ENCODE measurements at regions not wholly inside any gene's neighbourhood (a gene's known extent, or its start where the extent isn't known, plus 50 kb on each side); places are given as distances from the start of the nearest gene placed in this dataset.
A peak's percentile ranks its signal among the peaks of the same experiment; 100 is the strongest.
"Not testable (repeated sequence)": the region's sequence is repeated elsewhere in the genome, so short reads cannot be mapped to it uniquely, and the experiment has no call there.

DNA sequence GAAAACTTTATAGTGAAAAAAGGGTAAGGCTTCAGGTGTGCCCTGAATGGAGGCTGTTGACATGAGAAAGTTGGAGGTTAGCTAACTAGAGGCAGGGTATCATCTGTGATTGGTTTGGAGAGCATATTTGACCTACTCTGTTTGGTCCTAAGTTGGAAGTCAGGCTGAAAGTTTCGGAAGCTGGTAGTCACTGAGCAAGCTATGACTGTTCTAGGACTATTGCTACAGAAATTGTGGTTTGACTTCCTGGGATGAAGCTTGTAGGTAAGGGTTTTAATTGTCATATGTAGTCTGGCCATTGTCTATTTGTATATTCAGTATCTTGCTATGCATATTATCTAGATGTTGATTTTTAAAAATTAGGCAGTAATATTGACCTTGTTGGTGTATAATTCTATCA lies 565.0 kb downstream of the TMEM135 start:
- 92 to 98% (median 96%) methylated on average over 1 of the region's 1 CpG for WGBS, 3 donors
- Histone ChIP-seq H3K9me3 (no peaks in the 10 kb centered on the region), H3K27ac (no peak overlapping the region), H3K36me3 (ENCODE audit: insufficient read depth in 1 of 2, low read depth in 1 of 2) (no peaks in the 10 kb centered on the region), H3K4me1 (no peaks in the 10 kb centered on the region), H3K4me3 (no peak overlapping the region), H3K27me3 (ENCODE audit: insufficient read depth in 3 of 3, low read length in 2 of 3) (no peaks in the 10 kb centered on the region)
- TF ChIP-seq, protein P1, sequence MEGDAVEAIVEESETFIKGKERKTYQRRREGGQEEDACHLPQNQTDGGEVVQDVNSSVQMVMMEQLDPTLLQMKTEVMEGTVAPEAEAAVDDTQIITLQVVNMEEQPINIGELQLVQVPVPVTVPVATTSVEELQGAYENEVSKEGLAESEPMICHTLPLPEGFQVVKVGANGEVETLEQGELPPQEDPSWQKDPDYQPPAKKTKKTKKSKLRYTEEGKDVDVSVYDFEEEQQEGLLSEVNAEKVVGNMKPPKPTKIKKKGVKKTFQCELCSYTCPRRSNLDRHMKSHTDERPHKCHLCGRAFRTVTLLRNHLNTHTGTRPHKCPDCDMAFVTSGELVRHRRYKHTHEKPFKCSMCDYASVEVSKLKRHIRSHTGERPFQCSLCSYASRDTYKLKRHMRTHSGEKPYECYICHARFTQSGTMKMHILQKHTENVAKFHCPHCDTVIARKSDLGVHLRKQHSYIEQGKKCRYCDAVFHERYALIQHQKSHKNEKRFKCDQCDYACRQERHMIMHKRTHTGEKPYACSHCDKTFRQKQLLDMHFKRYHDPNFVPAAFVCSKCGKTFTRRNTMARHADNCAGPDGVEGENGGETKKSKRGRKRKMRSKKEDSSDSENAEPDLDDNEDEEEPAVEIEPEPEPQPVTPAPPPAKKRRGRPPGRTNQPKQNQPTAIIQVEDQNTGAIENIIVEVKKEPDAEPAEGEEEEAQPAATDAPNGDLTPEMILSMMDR (IDR thresholded peaks at IDR 0.05): no peak
- intact Hi-C loops (cut with DNase I): no loop called here
- ATAC-seq: no peak
- no peak for DNase-seq

- no peaks in the 10 kb centered on the region for H3K36me3 ChIP-seq (ENCODE audit: insufficient read depth in 1 of 2, low read depth in 1 of 2)
- DNase-seq: no peak
- H3K4me1 ChIP-seq: no peaks in the 10 kb centered on the region
- H3K4me3 ChIP-seq: no peak overlapping the region
- 20 to 33% (median 27%) methylated on average over 4 of the region's 4 CpGs for WGBS, 3 donors
- TF ChIP-seq, protein P1 (IDR thresholded peaks at IDR 0.05): no peak
- peak in 2 of 4 donors; percentile 51 to 56 for ATAC-seq
- no peak overlapping the region for H3K27ac ChIP-seq
- no peaks in the 10 kb centered on the region for H3K9me3 ChIP-seq
- intact Hi-C loops (cut with DNase I): no loop called here
- H3K27me3 ChIP-seq (ENCODE audit: insufficient read depth in 3 of 3, low read length in 2 of 3): no peaks in the 10 kb centered on the region
Measured at GRCh38 chr11:87600938-87601337, 563.2 kb downstream of the TMEM135 start.

- Histone ChIP-seq H3K4me3 (no peak overlapping the region), H3K9me3 (no peaks in the 10 kb centered on the region), H3K27me3 (ENCODE audit: insufficient read depth in 3 of 3, low read length in 2 of 3) (no peaks in the 10 kb centered on the region), H3K36me3 (ENCODE audit: insufficient read depth in 1 of 2, low read depth in 1 of 2) (no peaks in the 10 kb centered on the region), H3K4me1 (no peaks in the 10 kb centered on the region), H3K27ac (no peak overlapping the region)
- DNase-seq (no peak), ATAC-seq (no peak)
- TF ChIP-seq, protein P1 (IDR thresholded peaks at IDR 0.05): no peak
- intact Hi-C loops (cut with DNase I): no loop called here
Measured at GRCh38 chr11:87597725-87598124, 560.0 kb downstream of the TMEM135 start.

GRCh38 chr11:87596176-87596575 lies 558.4 kb downstream of the TMEM135 start:
- Histone ChIP-seq H3K9me3 (no peaks in the 10 kb centered on the region), H3K27me3 (ENCODE audit: insufficient read depth in 3 of 3, low read length in 2 of 3) (no peaks in the 10 kb centered on the region), H3K36me3 (ENCODE audit: insufficient read depth in 1 of 2, low read depth in 1 of 2) (no peaks in the 10 kb centered on the region), H3K4me1 (no peaks in the 10 kb centered on the region), H3K27ac (no peak overlapping the region), H3K4me3 (no peak overlapping the region)
- 60 to 74% (median 71%) methylated on average over 5 of the region's 5 CpGs for WGBS, 3 donors
- DNase-seq (no peak), ATAC-seq (no peak)
- TF ChIP-seq, protein P1 (IDR thresholded peaks at IDR 0.05): no peak
- intact Hi-C loops (cut with DNase I): no loop called here

DNA sequence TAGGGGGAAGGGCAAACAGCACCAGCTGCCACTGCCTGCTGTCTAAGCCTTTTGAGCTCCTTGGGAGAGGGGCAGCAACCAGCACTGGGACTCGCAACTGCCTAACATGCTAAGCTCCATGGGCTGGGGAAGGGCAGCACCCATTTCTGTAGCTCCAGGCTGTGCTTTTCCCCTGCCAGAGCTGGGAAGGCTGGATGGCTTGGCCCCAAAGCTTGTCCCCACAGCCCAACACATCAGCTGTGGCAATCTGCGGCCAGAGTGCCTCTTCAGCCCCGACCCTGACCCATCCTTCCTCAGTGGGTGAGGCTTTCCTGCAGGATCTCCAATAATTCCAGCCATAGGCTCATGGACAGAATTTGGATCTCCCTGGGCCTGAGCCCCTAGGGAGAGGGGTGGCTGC lies 551.3 kb downstream of the TMEM135 start:
- H3K27ac ChIP-seq: no peak overlapping the region
- TF ChIP-seq, protein P1 (IDR thresholded peaks at IDR 0.05): no peak
- 76 to 86% (median 85%) methylated on average over 3 of the region's 3 CpGs for WGBS, 3 donors

DNA sequence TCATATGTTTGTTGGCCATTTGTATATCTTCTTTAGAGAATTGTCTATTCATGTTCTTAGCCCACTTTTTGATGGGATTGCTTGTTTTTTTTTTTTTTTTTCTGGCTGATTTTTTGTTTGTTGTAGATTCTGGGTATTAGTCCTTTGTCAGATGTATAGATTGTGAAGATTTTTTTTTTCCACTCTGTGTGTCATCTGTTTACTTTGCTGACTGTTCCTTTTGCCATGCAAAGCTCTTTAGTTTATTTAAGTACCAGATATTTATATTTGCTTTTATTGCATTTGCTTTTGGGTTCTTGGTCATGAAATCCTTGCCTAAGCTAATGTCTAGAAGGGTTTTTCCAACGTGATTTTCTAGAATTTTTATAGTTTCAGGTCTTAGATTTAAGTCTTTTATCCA lies 547.9 kb downstream of the TMEM135 start:
- intact Hi-C loops (cut with DNase I); H3K27ac ChIP-seq; H3K36me3 ChIP-seq (ENCODE audit: insufficient read depth in 1 of 2, low read depth in 1 of 2); H3K4me1 ChIP-seq; H3K9me3 ChIP-seq; H3K27me3 ChIP-seq (ENCODE audit: insufficient read depth in 3 of 3, low read length in 2 of 3); H3K4me3 ChIP-seq; ATAC-seq; DNase-seq: not testable (repeated sequence)
- 15 to 22% (median 19%) methylated on average over 1 of the region's 1 CpG for WGBS, 3 donors

More for the DNA sequence above, 551.3 kb downstream of the TMEM135 start:
- Histone ChIP-seq H3K4me3 (no peak overlapping the region), H3K4me1 (no peaks in the 10 kb centered on the region), H3K9me3 (no peaks in the 10 kb centered on the region), H3K36me3 (ENCODE audit: insufficient read depth in 1 of 2, low read depth in 1 of 2) (no peaks in the 10 kb centered on the region), H3K27me3 (ENCODE audit: insufficient read depth in 3 of 3, low read length in 2 of 3) (no peaks in the 10 kb centered on the region)
- ATAC-seq (no peak), DNase-seq (no peak)
- intact Hi-C loops (cut with DNase I): no loop called here

All from psoas muscle (tissue), 7 donors.